Amniotic stem cell (primary cell): ENCODE measurements at regions not wholly inside any gene's neighbourhood (a gene's known extent, or its start where the extent isn't known, plus 50 kb on each side); places are given as distances from the start of the nearest gene placed in this dataset.

ENCODE experiments used
- DNase-seq: peaks from one replicate; lab custom pipeline; 2025; lab: John Stamatoyannopoulos, UW

GRCh38 chr6:149149653-149150052, 167.9 kb upstream of the TAB2 start:
- no peak for DNase-seq

GRCh38 chr6:149150301-149150700, 167.2 kb upstream of the TAB2 start:
- DNase-seq = no peak

GRCh38 chr6:149150801-149151398, 166.6 kb upstream of the TAB2 start:
- no peak for DNase-seq

GRCh38 chr6:149152521-149152920, 165.0 kb upstream of the TAB2 start:
- DNase-seq = no peak

GRCh38 chr6:149153100-149153499, 164.4 kb upstream of the TAB2 start:
- DNase-seq = no peak

- DNase-seq = no peak
These were observed 163.8 kb upstream of the TAB2 start for GRCh38 chr6:149153693-149154092.

- no peak for DNase-seq
These were observed 163.2 kb upstream of the TAB2 start for GRCh38 chr6:149154261-149154821.

- no peak for DNase-seq
These were observed 160.4 kb upstream of the TAB2 start for GRCh38 chr6:149157126-149157525.

GRCh38 chr6:149158076-149158475, 159.4 kb upstream of the TAB2 start:
- no peak for DNase-seq

- no peak for DNase-seq
These were observed 156.6 kb upstream of the TAB2 start for GRCh38 chr6:149160943-149161342.

GRCh38 chr6:149162924-149163323, 154.6 kb upstream of the TAB2 start:
- DNase-seq = no peak

GRCh38 chr6:149164199-149164750, 153.2 kb upstream of the TAB2 start:
- DNase-seq = no peak

GRCh38 chr6:149166336-149166735, 151.2 kb upstream of the TAB2 start:
- DNase-seq = no peak

GRCh38 chr6:149166747-149167146, 150.8 kb upstream of the TAB2 start:
- DNase-seq = no peak

GRCh38 chr6:149168968-149169367, 148.5 kb upstream of the TAB2 start:
- DNase-seq = no peak

GRCh38 chr6:149169761-149170511, 147.6 kb upstream of the TAB2 start:
- no peak for DNase-seq

GRCh38 chr6:149170564-149171452, 146.7 kb upstream of the TAB2 start:
- DNase-seq = no peak

GRCh38 chr6:149173222-149173621, 144.3 kb upstream of the TAB2 start:
- no peak for DNase-seq

GRCh38 chr6:149174962-149175361, 142.6 kb upstream of the TAB2 start:
- no peak for DNase-seq

GRCh38 chr6:149176971-149177667, 140.4 kb upstream of the TAB2 start:
- DNase-seq = no peak

GRCh38 chr6:149179431-149179830, 138.1 kb upstream of the TAB2 start:
- no peak for DNase-seq

- DNase-seq = no peak
These were observed 136.2 kb upstream of the TAB2 start for GRCh38 chr6:149181304-149181703.
